Nephron (organoid): ENCODE measurements at regions not wholly inside any gene's neighbourhood (a gene's known extent, or its start where the extent isn't known, plus 50 kb on each side); places are given as distances from the start of the nearest gene placed in this dataset.

ENCODE experiments used
- H3K27ac Mint-ChIP-seq, 3 experiments: 2 replicates each; pipeline ENCODE4 v1.8.0; 2020; ENCODE audit warnings: mixed read lengths in 3 of 3, mild to moderate bottlenecking in 2 of 3, moderate library complexity in 1 of 3
- H3K27me3 Mint-ChIP-seq: 2 replicates; pipeline ENCODE4 v1.8.0; 2021; ENCODE audit warnings: low read depth, mild to moderate bottlenecking, moderate library complexity, mixed read lengths
- H3K36me3 Mint-ChIP-seq: 2 replicates; pipeline ENCODE4 v1.8.0; 2020; ENCODE audit warnings: low read depth, mixed read lengths
- H3K4me1 Mint-ChIP-seq: 2 replicates; pipeline ENCODE4 v1.8.0; 2020; ENCODE audit warnings: mixed read lengths
- H3K4me3 Mint-ChIP-seq, 3 experiments: 2 replicates each; pipeline ENCODE4 v1.8.0; 2020; ENCODE audit warnings: mild to moderate bottlenecking in 3 of 3, mixed read lengths in 3 of 3, moderate library complexity in 2 of 3
- H3K9me3 Mint-ChIP-seq: 2 replicates; pipeline ENCODE4 v1.8.0; 2020; ENCODE audit warnings: mixed read lengths
- TF ChIP-seq, protein P1 (sequence below), 3 experiments: fragments of 200-600 bp; sonication (generic); IDR thresholded peaks; one replicate each; pipeline ENCODE4 v1.5.0; 2021; ENCODE audit warnings: antibody characterized with exemption in 3 of 3; ENCODE audit not compliant: unreplicated experiment in 3 of 3

DNA sequence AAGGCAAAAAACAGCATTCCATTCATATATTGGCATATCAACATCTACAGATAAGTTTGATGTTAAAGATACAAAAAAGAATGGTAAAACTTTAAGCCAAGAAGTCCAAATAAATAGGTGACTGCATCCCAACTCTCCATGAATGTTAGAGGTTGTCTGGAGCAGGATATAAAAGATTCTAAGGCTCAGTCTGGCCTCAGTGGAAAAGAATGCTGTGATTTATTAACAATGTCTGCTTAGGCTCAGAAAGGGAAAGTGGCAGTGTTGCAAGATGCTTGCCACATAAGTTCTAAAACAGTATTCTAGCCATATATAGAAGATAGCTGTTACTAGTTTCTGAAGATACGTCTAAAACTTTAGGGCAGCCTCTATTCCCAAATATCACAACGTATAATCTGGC, 179.8 kb upstream of the NBEA start:
- Mint-ChIP-seq H3K27ac (peak overlapping the region; percentile 60 to 65 (median 62)), H3K9me3 (no peaks in the 10 kb centered on the region), H3K4me1 (no peaks in the 10 kb centered on the region), H3K36me3 (no peaks in the 10 kb centered on the region), H3K27me3 (no peaks in the 10 kb centered on the region), H3K4me3 (no peak overlapping the region)
- TF ChIP-seq, protein P1, sequence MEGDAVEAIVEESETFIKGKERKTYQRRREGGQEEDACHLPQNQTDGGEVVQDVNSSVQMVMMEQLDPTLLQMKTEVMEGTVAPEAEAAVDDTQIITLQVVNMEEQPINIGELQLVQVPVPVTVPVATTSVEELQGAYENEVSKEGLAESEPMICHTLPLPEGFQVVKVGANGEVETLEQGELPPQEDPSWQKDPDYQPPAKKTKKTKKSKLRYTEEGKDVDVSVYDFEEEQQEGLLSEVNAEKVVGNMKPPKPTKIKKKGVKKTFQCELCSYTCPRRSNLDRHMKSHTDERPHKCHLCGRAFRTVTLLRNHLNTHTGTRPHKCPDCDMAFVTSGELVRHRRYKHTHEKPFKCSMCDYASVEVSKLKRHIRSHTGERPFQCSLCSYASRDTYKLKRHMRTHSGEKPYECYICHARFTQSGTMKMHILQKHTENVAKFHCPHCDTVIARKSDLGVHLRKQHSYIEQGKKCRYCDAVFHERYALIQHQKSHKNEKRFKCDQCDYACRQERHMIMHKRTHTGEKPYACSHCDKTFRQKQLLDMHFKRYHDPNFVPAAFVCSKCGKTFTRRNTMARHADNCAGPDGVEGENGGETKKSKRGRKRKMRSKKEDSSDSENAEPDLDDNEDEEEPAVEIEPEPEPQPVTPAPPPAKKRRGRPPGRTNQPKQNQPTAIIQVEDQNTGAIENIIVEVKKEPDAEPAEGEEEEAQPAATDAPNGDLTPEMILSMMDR (IDR thresholded peaks at IDR 0.05; ENCODE audit: unreplicated experiment in 3 of 3): no peak

DNA sequence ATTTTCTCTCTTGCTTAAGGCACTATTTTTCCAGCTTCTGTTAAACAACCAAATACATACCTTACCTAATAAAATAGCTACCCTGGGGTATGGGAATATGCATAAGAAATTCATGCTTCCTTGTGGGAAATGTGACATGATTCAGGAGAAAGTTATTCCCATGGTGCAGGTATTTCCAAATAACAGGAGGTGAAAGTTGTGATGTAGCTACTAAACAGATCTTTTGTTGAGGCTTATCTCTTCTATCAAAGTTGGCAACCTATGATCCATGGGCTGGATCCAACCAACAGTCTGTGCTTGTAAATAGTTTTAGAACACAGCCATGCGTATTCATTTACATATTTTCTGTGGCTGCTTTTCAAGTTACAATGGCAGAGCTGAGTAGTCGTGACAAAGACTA, 177.8 kb upstream of the NBEA start:
- no peaks in the 10 kb centered on the region for H3K9me3 Mint-ChIP-seq
- H3K4me1 Mint-ChIP-seq: no peaks in the 10 kb centered on the region
- peak overlapping the region in 2 of 3 experiments; percentile 7 to 30 for H3K27ac Mint-ChIP-seq
- H3K4me3 Mint-ChIP-seq: no peak overlapping the region
- TF ChIP-seq, protein P1 (IDR thresholded peaks at IDR 0.05; ENCODE audit: unreplicated experiment in 3 of 3): no peak
- no peaks in the 10 kb centered on the region for H3K36me3 Mint-ChIP-seq
- no peaks in the 10 kb centered on the region for H3K27me3 Mint-ChIP-seq

DNA sequence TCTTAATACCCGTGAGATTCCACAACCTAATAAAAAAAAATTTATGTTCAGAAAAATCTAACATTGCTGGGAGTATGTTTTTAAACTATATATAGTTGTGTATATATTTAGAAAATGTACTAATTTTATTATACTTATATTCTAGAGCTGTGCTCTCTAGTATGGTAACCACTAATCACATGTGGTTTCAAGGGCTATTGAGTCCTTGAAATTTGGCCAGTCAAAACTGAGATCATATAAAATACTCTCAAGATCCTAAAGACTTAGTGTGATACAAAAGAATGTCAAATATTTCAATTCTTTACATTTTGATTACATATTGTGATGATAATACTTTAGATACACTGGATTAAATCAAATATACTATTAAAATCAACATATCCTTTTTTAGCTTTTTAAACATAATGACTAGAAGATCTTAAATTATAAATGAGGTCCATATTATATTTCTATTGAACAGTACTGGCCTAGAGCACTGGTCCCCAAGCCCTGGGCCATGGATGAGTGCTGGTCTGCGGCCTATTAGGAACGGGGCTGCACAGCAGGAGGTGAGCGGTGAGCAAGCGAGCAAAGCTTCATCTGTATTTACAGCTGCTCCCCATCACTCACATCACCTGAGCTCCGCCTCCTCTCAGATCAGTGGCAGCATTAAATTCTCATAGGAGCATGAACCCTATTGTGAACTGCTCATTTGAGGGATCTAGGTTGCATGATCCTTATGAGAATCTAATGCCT, 176.5 kb upstream of the NBEA start:
- Mint-ChIP-seq H3K27me3 (no peaks in the 10 kb centered on the region), H3K4me1 (no peaks in the 10 kb centered on the region), H3K4me3 (no peak overlapping the region), H3K36me3 (no peaks in the 10 kb centered on the region), H3K27ac (no peak overlapping the region), H3K9me3 (no peaks in the 10 kb centered on the region)
- TF ChIP-seq, protein P1 (IDR thresholded peaks at IDR 0.05; ENCODE audit: unreplicated experiment in 3 of 3): no peak

DNA sequence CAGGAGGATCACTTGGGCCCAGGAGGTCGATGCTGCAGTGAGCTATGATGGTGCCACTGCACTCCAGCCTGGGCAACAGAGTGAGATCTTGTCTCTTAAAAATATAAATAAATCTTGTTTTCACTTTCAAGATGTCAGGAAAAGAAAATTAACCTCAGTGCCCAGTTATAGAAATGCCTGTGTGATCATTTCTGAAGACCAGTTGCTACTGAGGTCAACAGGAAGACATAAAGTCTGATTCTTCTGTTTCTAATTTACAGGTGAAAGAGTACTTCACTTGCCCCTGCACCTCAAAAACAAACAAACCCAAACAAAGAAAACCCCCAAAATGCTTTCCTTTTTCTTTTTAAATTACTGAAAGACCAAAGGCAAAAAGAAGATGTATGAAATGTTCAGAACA, 174.3 kb upstream of the NBEA start:
- Mint-ChIP-seq H3K4me3 (no peak overlapping the region), H3K27me3 (no peaks in the 10 kb centered on the region), H3K9me3 (no peaks in the 10 kb centered on the region)

DNA sequence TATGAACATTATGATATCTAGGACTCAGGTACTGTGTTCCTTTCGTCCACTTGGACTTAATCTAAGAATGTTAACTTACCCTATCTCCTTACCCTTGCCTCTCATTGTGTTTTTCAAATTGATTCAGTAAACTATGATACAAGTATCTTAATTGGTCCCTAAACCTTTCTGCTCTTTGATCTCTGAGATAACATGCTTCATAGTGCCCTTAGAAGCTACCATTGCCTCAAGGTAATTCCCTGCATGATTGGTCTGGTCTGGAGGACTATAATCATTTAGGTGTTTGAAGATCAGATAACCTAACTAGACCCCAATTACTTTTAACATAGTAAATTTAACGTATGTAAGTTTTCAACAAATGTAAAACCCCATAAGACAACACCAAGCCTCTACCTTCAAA, 169.9 kb upstream of the NBEA start:
- Mint-ChIP-seq H3K4me1 (no peaks in the 10 kb centered on the region), H3K9me3 (no peaks in the 10 kb centered on the region), H3K27me3 (no peaks in the 10 kb centered on the region), H3K4me3 (no peak overlapping the region), H3K36me3 (no peaks in the 10 kb centered on the region), H3K27ac (no peak overlapping the region)
- TF ChIP-seq, protein P1 (IDR thresholded peaks at IDR 0.05; ENCODE audit: unreplicated experiment in 3 of 3): no peak

More for the DNA sequence above, 174.3 kb upstream of the NBEA start:
- no peak overlapping the region for H3K27ac Mint-ChIP-seq
- no peaks in the 10 kb centered on the region for H3K36me3 Mint-ChIP-seq
- H3K4me1 Mint-ChIP-seq: no peaks in the 10 kb centered on the region
- TF ChIP-seq, protein P1 (IDR thresholded peaks at IDR 0.05; ENCODE audit: unreplicated experiment in 3 of 3): no peak

DNA sequence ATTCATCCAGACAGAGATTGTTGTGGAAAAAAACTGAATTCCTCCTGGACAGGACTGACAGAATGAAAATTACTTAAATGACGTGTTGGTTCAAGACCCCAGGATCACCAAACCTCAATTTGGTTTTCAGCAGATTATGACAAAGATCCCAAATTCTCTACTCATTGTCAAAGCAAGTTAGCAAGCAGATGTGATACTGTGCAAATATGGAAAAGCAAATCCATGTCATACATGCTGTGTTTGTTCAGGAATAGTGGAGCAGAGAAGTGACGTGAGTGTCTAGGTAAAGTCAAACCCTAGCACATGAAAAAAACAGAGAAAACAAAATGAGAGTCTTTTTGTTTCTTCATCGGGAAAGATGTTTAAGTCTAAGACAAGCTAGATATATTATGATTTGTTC, 169.2 kb upstream of the NBEA start:
- Mint-ChIP-seq H3K27ac (no peak overlapping the region), H3K4me1 (no peaks in the 10 kb centered on the region), H3K27me3 (no peaks in the 10 kb centered on the region), H3K4me3 (no peak overlapping the region), H3K36me3 (no peaks in the 10 kb centered on the region), H3K9me3 (no peaks in the 10 kb centered on the region)
- TF ChIP-seq, protein P1 (IDR thresholded peaks at IDR 0.05; ENCODE audit: unreplicated experiment in 3 of 3): no peak
